Jurkat, Clone E6-1 (cell line): ENCODE measurements at regions not wholly inside any gene's neighbourhood (a gene's known extent, or its start where the extent isn't known, plus 50 kb on each side); places are given as distances from the start of the nearest gene placed in this dataset.

Experiments
- DNase-seq: peaks from one replicate; pipeline ENCODE4 v3.0.0-alpha.2; 2011; ENCODE audit warnings: low read depth, low spot score
- H3K4me3 ChIP-seq: 2 replicates; pipeline ENCODE4 v1.5.1; 2011; ENCODE audit warnings: mild to moderate bottlenecking, low read length, control low read depth, moderate library complexity

DNA sequence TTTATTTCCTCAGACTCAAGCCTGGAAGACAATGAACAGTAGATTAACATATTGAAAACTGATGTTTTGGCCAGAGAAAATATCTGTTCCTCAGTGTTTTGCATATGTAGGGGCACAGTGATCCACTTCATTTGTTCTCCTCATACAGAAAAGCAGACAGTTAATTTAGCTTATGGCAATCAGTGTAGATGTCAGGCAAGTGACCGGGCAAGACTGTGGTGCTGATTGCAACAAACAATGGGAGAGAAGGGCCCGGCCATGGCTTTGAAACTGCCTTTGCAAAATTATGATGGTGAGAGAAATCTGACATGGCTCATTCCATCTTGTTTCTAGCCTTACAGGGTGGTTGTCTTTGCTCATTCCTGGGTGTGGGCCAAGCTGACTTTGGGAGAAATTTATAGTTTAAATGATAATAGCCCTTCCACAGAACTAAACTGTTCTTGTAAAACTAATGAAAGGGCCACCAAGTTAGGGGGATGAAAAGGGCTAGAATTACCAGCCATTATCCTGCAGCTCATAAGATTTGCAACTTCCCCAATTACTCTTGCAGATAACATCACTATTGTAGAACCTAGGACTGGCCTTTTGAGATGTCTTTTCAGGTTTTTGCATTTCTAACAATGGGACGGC lies 220.3 kb downstream of the KTN1 start:
- DNase-seq: no peak
- no peak overlapping the region for H3K4me3 ChIP-seq

DNA sequence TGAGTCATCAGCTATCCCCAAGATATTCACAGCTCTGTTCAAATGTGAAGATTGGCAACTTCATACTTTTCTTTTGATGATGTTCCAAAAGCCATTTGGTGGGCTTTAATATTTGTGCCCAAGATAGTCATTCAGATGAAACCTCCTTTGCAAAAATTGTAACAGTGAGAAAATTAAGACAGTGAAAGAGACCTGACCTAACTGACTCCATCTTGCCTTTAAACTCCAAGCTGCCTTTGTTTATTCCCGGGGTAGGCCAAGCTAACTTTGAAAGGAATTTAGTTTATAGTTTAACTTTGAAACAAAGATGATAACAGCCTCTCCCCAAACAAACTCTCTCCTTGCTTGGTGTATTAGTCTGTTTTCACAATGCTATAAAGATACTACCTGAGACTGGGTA lies 221.1 kb downstream of the KTN1 start:
- no peak for DNase-seq
- no peak overlapping the region for H3K4me3 ChIP-seq

DNA sequence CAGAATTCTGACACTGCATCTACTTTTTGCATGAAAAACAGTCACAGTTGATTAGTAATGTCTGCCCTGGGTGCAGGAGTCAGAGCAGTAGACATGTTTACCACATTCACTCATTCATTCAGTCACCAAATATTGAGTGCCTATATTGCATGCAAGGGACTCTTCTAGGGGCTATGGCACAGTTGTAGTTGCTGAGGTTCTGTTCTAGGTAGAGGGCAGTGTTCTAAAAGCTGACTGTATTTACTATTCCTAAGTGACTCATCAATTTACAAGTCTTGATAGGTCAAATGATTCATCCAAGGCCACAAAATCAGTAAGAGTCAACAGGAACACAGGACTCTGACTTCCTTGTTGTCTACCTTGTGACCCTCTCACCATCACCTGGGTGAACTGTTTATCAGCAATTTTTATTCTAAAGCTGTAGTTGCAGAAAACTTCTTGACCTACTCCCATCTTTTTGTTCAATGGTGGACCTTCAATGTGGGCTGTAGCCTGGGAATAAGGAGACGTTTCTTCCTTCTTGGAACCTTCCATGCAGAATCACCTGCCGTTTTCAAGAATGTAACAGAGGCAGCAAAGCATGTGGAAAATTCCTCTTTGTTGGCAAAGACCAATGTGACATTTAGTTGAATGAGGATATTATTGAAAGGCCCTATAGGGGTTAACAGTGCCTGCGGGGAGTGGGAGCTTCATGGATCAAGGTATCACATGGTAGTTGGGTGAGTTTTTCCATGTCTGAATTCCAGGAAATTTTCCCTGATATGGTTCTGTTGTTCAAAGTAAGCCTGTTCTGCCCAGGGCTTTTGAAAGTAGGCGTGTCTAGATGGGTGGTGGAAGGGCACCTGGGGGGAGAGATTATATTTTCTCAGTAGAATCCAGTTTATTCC lies 223.2 kb downstream of the KTN1 start:
- H3K4me3 ChIP-seq: no peak overlapping the region
- no peak for DNase-seq

DNA sequence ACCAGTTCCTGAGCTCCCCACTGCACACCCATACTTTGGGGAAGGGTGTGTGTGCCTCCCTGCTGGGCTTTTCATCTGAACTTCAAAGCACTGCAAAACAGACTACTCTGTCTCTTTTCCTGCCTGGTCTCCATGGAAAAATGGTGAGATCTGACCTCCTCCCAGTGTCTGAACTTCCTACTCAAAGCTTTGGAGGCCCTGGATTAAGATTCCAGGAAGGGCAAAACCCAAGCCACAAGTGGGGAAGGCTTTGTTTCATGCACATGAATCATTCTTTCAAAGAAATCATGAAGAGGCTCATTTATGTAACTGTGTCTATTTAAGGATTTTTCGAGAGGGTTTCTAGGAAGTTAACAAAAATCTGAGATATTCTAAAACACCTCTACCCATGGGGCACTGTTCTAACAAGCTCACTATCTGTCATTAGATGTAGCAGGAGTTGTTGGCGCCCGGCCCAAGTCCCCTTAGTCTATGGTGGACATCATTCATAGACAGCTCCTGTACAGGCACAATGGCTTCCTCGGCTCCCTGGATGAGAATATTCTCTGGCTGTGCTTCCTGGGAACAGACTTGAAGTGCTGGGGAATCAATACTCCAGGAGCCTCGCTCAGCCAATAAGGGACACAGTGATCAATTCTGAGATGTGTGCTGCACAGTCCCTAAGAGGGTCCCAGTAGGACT lies 224.0 kb downstream of the KTN1 start:
- DNase-seq: no peak
- H3K4me3 ChIP-seq: no peak overlapping the region

DNA sequence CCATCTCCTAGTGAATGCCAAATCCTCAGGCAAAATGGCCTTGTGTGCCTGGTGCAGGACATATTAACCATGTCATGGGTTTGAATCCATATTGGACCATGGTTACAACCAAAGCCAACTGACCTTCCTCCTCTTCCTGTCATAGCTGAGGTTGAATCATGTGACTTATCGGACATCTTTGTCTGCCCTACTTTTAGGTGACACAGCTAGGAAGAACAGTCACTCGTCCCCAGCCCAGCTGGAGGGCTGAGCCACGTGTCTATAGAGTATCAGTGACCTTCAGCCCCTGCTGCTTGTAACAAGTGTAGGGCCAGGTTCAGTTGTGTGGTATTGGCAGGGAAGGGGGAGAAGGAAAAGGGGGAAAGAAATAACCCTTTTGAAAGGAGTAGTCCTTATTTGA lies 225.2 kb downstream of the KTN1 start:
- DNase-seq: no peak
- no peak overlapping the region for H3K4me3 ChIP-seq

DNA sequence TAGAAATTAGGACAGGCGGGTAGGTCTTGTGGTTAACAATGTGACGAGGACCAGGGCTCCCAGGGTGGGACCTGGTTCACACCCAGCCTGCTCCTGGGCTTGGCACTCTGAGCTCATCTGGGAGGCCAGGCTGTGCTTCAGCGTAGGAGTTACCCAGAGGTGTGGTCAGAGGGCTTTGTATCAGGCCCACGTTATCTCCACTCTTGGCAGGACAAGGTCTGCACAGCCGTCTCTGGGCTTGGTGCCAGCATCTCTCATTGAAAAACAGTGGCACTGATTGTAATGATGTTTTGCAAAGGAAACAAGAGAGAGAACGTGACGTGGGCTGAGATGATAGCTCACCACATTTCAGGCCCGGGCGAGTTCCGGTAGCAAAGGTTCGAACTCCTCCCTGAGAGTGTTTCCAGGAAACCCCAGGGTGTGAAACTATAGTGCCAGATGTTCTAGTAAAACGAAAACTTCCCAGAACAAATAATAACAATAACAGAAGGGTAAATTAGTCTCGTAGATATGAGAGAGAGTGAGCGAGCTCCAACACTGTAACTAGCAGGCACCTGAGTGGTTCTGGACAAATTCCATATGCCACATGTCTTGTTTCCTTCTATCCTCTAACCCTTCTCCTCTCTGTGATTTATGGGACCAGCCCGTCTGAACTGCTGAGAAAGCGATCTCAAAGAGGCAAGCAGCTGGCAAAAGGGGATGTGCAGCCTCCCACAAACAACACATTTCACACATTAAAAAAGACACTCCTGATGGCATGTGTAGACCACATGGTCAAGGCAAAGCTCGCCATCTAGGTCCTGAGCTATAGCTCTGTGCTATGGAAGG lies 227.3 kb downstream of the KTN1 start:
- DNase-seq: peak; percentile 28
- no peak overlapping the region for H3K4me3 ChIP-seq

DNA sequence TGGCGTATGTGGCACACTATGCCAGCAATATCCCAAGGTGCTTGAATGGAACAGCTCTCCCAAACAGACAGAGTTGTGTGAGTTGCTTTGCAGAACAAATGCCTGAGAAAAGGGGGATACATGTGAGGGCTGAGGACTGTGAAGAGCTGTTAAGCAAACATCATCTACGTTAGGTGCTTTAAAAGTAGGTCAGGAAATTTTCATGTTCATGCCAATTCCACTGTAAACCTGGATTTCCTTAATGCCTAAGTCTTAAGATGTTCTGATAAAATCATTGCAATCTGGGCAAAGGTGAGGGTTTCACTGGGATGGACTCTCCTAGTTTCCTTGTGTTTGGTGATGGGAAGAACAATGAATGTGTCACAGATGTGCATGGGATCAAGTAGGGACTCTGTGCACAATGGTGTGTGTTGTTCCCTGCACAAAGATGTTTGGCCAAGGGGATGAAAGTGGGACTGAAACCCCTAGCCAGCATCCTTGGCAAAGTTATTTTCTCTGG lies 227.9 kb downstream of the KTN1 start:
- DNase-seq: no peak
- no peak overlapping the region for H3K4me3 ChIP-seq

DNA sequence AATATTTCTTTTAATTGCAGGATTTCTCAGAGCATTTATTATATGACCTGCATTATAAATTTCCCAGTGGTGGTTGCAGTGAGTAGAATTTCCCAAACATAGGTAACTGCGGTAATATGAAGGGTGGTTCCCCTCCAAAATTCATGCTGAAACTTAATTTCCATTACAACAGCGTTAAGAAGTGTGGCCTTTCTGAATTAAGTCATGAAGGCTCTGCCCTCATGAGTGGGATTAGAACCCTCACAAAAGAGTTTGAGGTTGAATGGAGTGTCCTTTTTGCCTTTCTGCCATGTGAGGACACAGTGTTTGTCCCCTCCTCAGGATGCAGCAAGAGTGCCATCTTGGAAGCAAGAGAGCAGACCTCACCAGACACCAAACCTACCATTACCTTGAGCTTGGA lies 233.6 kb downstream of the KTN1 start:
- no peak overlapping the region for H3K4me3 ChIP-seq
- no peak for DNase-seq

DNA sequence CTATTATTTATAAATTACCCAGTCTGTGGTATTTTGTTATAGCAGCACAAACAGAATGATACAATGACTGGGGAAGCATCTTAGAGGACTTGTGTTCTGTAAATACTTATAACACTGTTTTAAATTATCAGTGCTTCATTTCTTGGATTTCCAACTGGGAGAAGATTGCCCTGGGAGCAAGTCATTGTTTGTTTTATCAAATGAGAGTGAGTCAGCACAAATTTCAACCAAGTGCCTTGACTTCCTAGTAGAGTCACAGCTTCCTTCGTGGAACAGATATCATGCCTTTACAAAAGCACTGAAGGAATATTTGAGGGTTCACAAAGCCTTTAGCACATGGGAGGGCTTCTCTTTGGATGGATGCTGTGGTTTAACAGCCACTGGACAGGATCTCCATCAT lies 234.1 kb downstream of the KTN1 start:
- H3K4me3 ChIP-seq: no peak overlapping the region
- no peak for DNase-seq

DNA sequence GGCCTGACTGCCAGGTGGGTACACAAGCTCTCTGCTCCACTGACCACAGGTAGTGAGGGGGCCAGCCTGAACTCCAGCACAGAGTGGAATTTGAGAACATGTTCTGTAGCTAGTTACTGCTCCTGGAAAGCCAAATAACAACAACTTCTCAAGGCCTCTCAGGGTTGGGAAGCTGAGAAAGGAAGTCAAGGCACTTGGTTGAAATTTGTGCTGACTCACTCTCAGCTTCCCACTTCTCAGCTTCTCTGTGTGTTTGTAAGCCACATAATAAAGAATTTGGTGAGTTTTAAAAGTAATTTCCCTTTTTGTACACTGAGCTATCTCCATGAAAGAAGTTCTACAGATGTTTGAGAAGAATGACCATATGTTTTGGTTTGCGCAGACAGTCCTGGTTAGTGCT lies 234.9 kb downstream of the KTN1 start:
- no peak for DNase-seq

DNA sequence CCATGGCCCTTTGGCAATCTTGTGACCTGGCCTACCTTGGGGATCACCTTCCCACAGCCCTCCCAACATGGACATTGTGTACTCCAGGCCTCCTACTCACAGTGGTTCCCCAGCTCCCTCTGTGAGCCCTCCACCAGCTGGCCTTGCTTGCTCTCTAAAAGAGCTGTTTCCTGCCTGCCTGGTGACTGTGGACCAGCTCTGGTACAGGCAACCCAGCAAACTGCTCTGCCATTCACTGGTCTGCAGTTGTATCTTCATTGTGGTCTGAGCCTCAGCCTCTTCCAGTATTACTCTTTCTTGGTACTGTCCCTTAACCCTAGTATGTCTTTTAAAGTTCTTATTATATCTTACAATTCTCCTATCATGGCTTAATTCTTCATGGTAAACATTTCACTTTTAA lies 236.2 kb downstream of the KTN1 start:
- H3K4me3 ChIP-seq: no peak overlapping the region
- DNase-seq: no peak

More for the DNA sequence above, 234.9 kb downstream of the KTN1 start:
- no peak overlapping the region for H3K4me3 ChIP-seq

DNA sequence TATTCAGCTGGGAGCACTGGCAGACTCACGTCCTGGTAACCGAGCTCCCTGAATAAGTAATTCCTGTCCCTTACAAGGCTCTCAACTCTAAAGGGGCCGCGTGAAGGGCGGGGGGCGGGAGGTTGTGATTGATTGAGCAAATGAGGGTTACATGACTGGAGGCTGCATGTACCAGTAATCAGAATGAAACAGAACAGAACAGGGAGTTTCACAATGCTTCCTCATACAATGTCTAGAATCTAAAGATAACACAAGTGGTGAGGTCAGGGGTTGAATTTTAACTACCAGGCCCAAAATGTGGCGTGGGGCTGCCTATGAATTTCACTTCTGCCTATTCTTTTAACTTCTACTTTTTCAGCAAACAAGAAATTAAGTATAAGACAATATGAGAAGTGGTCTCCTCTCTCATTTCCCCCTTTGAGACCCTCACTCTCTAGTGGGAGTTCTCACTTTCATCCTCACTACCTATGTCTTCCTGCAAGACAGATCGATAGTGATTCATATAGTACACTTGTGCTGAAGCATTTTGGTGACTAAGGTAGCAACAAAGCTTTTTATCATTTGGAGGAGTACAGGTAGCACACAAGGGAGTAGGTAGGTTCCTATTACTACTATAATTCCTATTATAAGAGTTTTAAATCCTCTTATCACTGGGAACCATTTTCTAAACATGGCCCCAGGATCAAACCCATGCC lies 239.8 kb downstream of the KTN1 start:
- no peak for DNase-seq
- no peak overlapping the region for H3K4me3 ChIP-seq

DNA sequence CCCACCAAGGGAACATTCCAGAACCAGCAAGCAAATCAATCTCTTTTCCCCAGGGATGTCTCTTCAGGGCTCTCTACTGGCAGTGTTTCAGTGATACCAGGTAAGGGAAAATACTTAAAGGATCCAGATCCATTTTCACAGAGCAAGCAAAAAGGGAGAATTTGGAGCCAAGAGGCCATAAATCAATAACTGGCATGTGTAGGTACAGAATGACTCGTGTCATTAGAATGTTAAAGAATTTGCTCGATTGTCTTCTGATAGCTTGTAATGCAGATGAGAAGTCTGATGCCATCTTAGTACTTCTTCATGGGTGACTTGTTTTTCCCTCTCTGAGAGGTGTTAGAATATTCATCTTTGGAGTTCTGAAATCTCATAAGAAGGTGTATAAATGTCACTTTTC lies 242.9 kb downstream of the KTN1 start:
- DNase-seq: no peak
- H3K4me3 ChIP-seq: no peak overlapping the region

DNA sequence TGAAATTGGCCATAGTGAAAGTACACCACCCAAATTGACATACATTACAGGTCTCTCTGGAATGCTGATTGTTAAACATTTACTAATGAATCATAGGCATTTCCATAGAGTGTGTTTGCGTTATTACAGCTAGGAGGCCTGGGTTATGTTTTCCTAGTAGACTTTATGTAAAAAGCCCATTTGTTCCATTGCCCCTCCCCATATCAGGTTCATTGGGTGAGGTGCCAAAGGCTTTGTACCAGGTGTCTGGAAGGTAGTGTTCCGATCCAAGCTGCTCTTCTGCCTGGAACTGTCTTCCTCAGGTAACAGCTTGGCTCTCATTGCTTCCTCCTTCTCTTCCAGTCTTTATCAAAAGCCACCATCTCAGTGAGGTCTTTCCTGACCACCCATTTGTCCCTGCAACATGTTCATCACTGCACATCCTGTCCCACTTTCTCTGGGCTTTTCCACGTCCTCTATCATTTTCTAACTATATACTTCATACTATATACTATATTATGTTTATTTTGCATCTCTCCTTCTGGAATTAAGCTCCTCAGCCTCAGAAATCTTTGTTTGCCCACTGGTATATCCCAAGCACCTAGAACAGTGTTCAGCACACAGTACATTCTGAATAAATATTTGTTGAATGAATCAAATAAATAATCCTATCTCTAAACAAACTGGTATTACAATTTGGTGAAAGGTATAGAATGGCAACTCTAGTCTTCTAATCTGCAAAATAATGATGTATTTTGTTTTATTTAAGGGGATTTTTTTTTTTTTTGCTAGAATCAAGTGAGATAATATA lies 252.3 kb downstream of the KTN1 start:
- no peak for DNase-seq
- no peak overlapping the region for H3K4me3 ChIP-seq

DNA sequence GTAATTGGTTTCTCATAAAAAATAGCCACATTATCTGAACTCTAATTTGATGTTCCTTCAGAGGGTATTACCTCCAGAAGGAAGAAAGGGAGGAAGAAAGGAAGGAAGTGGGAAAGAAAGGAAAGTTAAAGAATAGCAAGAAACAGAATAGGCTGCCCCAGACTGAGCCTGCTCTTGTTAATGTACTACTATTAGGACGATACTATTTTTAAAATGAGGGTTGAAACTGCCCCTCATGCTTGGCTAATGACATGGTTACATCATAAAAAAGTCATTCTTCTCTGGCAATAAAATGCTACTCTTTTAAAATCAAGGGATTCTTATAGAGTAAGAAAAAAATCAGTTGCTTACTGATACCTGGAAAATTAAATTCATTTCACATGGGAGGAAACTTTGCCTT lies 253.0 kb downstream of the KTN1 start:
- no peak overlapping the region for H3K4me3 ChIP-seq
- DNase-seq: no peak

DNA sequence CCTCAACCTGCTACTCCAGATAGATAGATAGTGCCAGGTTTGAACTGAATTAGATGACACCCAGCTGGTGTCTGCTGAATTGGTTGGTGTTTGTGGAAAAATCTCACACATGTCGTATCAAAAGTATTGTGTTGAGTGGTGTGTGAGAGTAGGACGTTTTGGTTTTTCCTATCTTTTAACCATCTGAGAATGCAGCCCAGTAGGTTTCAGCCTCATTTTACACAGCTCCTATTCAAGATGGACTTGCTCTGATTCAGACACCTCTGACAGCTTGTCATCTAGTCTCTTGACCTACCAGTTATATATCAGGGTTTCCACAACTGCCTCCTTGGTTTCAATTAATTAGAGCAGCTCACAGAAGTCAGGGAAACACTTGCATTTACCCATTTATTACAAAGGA lies 254.4 kb downstream of the KTN1 start:
- no peak for DNase-seq
- no peak overlapping the region for H3K4me3 ChIP-seq

DNA sequence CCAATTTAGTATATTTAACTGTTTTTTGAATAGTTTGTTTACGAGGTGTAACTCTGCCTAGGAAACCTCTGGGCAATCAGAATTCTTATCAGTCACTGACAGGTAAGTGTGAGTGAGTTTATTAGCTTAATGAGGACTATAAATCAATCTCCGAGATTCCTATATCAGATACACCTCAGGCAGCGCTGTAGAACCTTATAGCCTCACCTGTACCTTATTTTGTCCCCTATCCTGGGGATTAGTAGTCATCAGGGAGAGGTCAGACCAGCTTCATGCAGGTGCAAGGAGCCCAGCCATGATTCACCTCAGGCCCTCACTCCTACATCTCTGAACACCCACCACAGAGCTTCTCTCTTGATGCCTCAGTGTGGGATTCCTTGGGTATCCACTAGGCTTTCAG lies 256.0 kb downstream of the KTN1 start:
- no peak for DNase-seq
- H3K4me3 ChIP-seq: no peak overlapping the region

DNA sequence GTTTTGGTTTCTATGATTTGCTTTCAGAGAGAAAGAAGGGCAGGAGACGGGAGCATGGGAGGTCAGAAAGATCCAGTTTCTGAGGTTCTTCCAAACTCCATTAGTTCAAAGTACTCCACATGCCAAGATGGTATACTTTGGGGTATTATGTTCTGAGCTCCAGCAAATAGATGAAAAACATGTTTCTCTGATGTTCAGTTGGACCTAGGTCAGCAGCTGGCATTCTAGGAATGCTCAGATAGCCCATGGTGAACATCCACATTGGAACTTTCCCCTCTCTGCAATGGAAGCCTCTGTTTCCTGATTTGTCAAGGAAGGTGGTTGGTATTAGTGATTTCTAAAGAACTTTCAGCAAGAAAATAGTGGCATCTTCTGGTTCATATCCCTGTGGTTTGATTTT lies 257.5 kb downstream of the KTN1 start:
- no peak overlapping the region for H3K4me3 ChIP-seq
- DNase-seq: no peak
